BJ (cell line): ENCODE measurements at regions not wholly inside any gene's neighbourhood (a gene's known extent, or its start where the extent isn't known, plus 50 kb on each side); places are given as distances from the start of the nearest gene placed in this dataset.

ENCODE experiments used
- CTCF ChIA-PET: fragments of 350-600 bp; formaldehyde crosslinking; extraction: SDS; loops from one replicate; lab custom pipeline; 2021; ENCODE audit warnings: antibody characterized with exemption, inconsistent platforms; lab: Yijun Ruan, JAX
- POLR2A ChIA-PET: fragments of 300-600 bp; sonication (Branson Sonifier 250); formaldehyde crosslinking; extraction: SDS; loops from one replicate; lab custom pipeline; 2021; ENCODE audit warnings: antibody characterized with exemption; lab: Charles Lee
- DNase-seq: peaks from one replicate; pipeline ENCODE4 v3.0.0-alpha.2; 2011; ENCODE audit warnings: low read depth
- H3K27me3 ChIP-seq: 2 replicates; pipeline ENCODE4 v1.6.0; 2011; ENCODE audit warnings: low read length; ENCODE audit not compliant: control insufficient read depth, insufficient read depth
- H3K36me3 ChIP-seq: 2 replicates; pipeline ENCODE4 v1.5.1; 2011; ENCODE audit warnings: low read length; ENCODE audit not compliant: control insufficient read depth, insufficient read depth
- H3K4me3 ChIP-seq: 2 replicates; pipeline ENCODE4 v1.5.1; 2011; ENCODE audit warnings: low read depth, mild to moderate bottlenecking, control low read depth, low read length
- TF ChIP-seq, protein P1 (sequence below): IDR thresholded peaks from 2 replicates; pipeline ENCODE4 v1.5.1; 2011; ENCODE audit warnings: low read depth, mild to moderate bottlenecking, control low read depth, inconsistent platforms, low read length, moderate library complexity; ENCODE audit not compliant: insufficient read depth

DNA sequence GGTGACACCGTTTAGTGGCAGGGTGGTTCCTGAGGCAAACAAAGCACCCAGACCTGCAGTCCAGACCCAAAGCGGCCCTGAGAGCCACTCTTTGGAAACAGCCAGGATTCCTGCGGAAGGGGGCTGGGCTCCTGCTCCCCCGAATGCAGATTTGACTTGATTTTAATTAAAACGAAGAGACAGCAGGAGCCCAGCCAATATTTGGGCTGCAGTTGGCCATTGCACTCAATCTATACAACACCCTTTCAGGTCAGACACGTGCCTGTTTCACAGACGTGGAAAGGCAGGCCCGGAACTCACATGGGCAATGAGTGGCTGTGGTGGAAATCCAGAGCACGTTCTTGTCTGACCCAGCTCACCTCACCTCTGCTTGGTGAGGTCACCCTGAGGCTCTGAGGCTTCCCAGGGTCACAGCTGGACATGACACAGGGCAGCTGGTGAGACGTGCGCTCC is 122.4 kb downstream of the NDUFA10 start:
- Histone ChIP-seq H3K27me3 (no peaks in the 10 kb centered on the region), H3K36me3 (no peaks in the 10 kb centered on the region), H3K4me3 (no peak overlapping the region)
- DNase-seq, result no peak
- TF ChIP-seq, protein P1, sequence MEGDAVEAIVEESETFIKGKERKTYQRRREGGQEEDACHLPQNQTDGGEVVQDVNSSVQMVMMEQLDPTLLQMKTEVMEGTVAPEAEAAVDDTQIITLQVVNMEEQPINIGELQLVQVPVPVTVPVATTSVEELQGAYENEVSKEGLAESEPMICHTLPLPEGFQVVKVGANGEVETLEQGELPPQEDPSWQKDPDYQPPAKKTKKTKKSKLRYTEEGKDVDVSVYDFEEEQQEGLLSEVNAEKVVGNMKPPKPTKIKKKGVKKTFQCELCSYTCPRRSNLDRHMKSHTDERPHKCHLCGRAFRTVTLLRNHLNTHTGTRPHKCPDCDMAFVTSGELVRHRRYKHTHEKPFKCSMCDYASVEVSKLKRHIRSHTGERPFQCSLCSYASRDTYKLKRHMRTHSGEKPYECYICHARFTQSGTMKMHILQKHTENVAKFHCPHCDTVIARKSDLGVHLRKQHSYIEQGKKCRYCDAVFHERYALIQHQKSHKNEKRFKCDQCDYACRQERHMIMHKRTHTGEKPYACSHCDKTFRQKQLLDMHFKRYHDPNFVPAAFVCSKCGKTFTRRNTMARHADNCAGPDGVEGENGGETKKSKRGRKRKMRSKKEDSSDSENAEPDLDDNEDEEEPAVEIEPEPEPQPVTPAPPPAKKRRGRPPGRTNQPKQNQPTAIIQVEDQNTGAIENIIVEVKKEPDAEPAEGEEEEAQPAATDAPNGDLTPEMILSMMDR, result no peak
- POLR2A ChIA-PET, result no interaction called here
- CTCF ChIA-PET, result no interaction called here

- TF ChIP-seq, protein P1, result no peak
- CTCF ChIA-PET, result no interaction called here
These were observed 126.7 kb downstream of the NDUFA10 start for GRCh38 chr2:239898292-239898925.

DNA sequence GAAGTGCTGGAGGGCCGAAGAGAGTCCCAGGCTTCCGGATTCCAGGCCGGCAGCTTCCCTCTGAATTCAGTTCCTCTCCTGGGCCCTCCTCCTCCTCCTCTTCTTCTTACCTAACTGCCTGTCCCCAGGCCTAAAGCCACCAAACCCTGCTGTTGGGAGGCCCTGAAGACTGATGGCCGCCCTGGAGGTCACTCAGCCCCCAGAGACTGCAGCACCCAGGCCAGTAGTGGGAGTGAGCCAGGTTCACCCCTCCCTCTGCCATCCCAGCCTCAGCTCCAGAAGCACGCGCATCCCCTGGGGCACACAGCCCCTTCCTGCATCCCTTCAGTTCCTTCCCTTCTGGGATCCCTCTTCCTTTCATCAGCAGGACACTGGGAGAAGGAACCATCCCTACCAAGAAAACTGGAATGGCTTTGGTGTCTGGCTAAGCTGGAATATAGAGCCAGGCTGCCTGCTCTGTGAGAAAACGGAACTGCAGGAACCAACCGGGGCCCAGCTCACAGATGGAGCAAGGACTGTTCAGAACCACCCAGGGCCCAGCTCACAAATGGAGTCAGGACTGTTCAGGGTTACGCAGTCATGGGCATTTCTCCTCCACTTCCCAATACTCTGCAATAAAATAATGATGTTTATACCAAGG is 127.4 kb downstream of the NDUFA10 start:
- H3K4me3 ChIP-seq, result no peak overlapping the region
- H3K36me3 ChIP-seq, result no peaks in the 10 kb centered on the region
- CTCF ChIA-PET, result no interaction called here
- DNase-seq, result no peak
- POLR2A ChIA-PET, result no interaction called here
- no peaks in the 10 kb centered on the region for H3K27me3 ChIP-seq
- TF ChIP-seq, protein P1, result no peak

More at GRCh38 chr2:239898292-239898925, 126.7 kb downstream of the NDUFA10 start:
- no peaks in the 10 kb centered on the region for H3K36me3 ChIP-seq
- H3K27me3 ChIP-seq, result no peaks in the 10 kb centered on the region
- POLR2A ChIA-PET, result no interaction called here
- H3K4me3 ChIP-seq, result no peak overlapping the region
- no peak for DNase-seq

GRCh38 chr2:239896075-239896474 is 129.1 kb downstream of the NDUFA10 start:
- H3K4me3 ChIP-seq, result no peak overlapping the region
- ChIA-PET CTCF (no interaction called here), POLR2A (no interaction called here)
- H3K27me3 ChIP-seq, result no peaks in the 10 kb centered on the region
- TF ChIP-seq, protein P1, result no peak
- DNase-seq, result no peak
- no peaks in the 10 kb centered on the region for H3K36me3 ChIP-seq

- DNase-seq, result no peak
- POLR2A ChIA-PET, result no interaction called here
- H3K4me3 ChIP-seq, result no peak overlapping the region
- H3K36me3 ChIP-seq, result no peaks in the 10 kb centered on the region
- TF ChIP-seq, protein P1, result no peak
- H3K27me3 ChIP-seq, result no peaks in the 10 kb centered on the region
- CTCF ChIA-PET, result no interaction called here
These were observed 129.5 kb downstream of the NDUFA10 start for GRCh38 chr2:239895669-239896068.
